ENCODE measurements at regions not wholly inside any gene's neighbourhood (a gene's known extent, or its start where the extent isn't known, plus 50 kb on each side); places are given as distances from the start of the nearest gene placed in this dataset.
"Not testable (repeated sequence)": the region's sequence is repeated elsewhere in the genome, so short reads cannot be mapped to it uniquely, and the experiment has no call there.

GRCh38 chr14:44741431-44741830, 220.3 kb downstream of the KLHL28 start:
- no peak for TF ChIP-seq Cebpa-rat (IDR thresholded peaks at IDR 0.05)
- H3K4me1 ChIP-seq, result no peaks in the 10 kb centered on the region
- no peak overlapping the region for H3K4me2 ChIP-seq
- no peak overlapping the region for H3K27ac ChIP-seq
- no peak overlapping the region for H3K4me3 ChIP-seq
- H3K9ac ChIP-seq, result no peak overlapping the region
- no peaks in the 10 kb centered on the region for H3K36me3 ChIP-seq
- H3K27me3 ChIP-seq, result no peaks in the 10 kb centered on the region
- H4K20me1 ChIP-seq, result no peaks in the 10 kb centered on the region
- peaks cover 0 to 5% (median 0%) of the 10 kb centered on the region in 11 experiments; a peak in 1 of 22 replicates for H3K9me3 ChIP-seq (replicated peaks in 1 of 11)

GRCh38 chr14:44736326-44736725, 225.4 kb downstream of the KLHL28 start:
- Histone ChIP-seq H3K27me3 (no peaks in the 10 kb centered on the region), H3K4me1 (peaks cover 0 to 4% (median 0%) of the 10 kb centered on the region in 10 experiments; a peak in 1 of 20 replicates), H3K36me3 (no peaks in the 10 kb centered on the region), H4K20me1 (no peaks in the 10 kb centered on the region), H3K4me3 (no peak overlapping the region), H3K9me3 (replicated peaks in 1 of 11) (no peaks in the 10 kb centered on the region), H3K27ac (no peak overlapping the region), H3K9ac (no peak overlapping the region), H3K4me2 (no peak overlapping the region)
- no peak for TF ChIP-seq Cebpa-rat (IDR thresholded peaks at IDR 0.05)

- Histone ChIP-seq H3K27ac (no peak overlapping the region), H3K4me3 (no peak overlapping the region), H3K27me3 (no peaks in the 10 kb centered on the region), H3K9ac (no peak overlapping the region), H3K4me1 (peaks cover 0 to 4% (median 0%) of the 10 kb centered on the region in 10 experiments; a peak in 1 of 20 replicates), H4K20me1 (no peaks in the 10 kb centered on the region), H3K4me2 (no peak overlapping the region), H3K36me3 (no peaks in the 10 kb centered on the region), H3K9me3 (replicated peaks in 1 of 11) (no peaks in the 10 kb centered on the region)
- no peak for TF ChIP-seq Cebpa-rat (IDR thresholded peaks at IDR 0.05)
These were observed 225.1 kb upstream of the FSCB start for GRCh38 chr14:44732144-44732543.

- Histone ChIP-seq H3K9me3 (replicated peaks in 1 of 11) (no peaks in the 10 kb centered on the region), H3K9ac (no peak overlapping the region), H3K4me3 (no peak overlapping the region), H4K20me1 (no peaks in the 10 kb centered on the region), H3K36me3 (no peaks in the 10 kb centered on the region), H3K4me2 (no peak overlapping the region), H3K27me3 (no peaks in the 10 kb centered on the region), H3K27ac (no peak overlapping the region), H3K4me1 (peaks cover 0 to 4% (median 0%) of the 10 kb centered on the region in 10 experiments; a peak in 1 of 20 replicates)
- TF ChIP-seq Cebpa-rat (IDR thresholded peaks at IDR 0.05), result no peak
These were observed 223.8 kb upstream of the FSCB start for GRCh38 chr14:44730860-44731259.

- not testable (repeated sequence) for H3K9ac ChIP-seq, H3K4me2 ChIP-seq, H3K27ac ChIP-seq, H3K27me3 ChIP-seq, H3K4me3 ChIP-seq, H3K4me1 ChIP-seq, H3K36me3 ChIP-seq, H4K20me1 ChIP-seq
- H3K9me3 ChIP-seq (replicated peaks in 1 of 11), result peaks cover 23 to 33% (median 28%) of the 10 kb centered on the region in 11 experiments
These were observed 214.3 kb upstream of the FSCB start for GRCh38 chr14:44721395-44721794.

- Histone ChIP-seq H3K4me3 (no peak overlapping the region), H3K36me3 (no peaks in the 10 kb centered on the region), H3K4me2 (no peak overlapping the region), H3K9ac (no peak overlapping the region), H3K9me3 (replicated peaks in 1 of 11) (peaks cover 23 to 33% (median 28%) of the 10 kb centered on the region in 11 experiments), H3K27me3 (no peaks in the 10 kb centered on the region), H3K4me1 (no peaks in the 10 kb centered on the region), H4K20me1 (no peaks in the 10 kb centered on the region), H3K27ac (no peak overlapping the region)
- no peak for TF ChIP-seq Cebpa-rat (IDR thresholded peaks at IDR 0.05)
These were observed 213.6 kb upstream of the FSCB start for GRCh38 chr14:44720707-44721106.

- no peak for TF ChIP-seq Cebpa-rat (IDR thresholded peaks at IDR 0.05)
- H3K27me3 ChIP-seq, result no peaks in the 10 kb centered on the region
These were observed 205.1 kb upstream of the FSCB start for GRCh38 chr14:44712024-44712815.

GRCh38 chr14:44701563-44702263, 194.6 kb upstream of the FSCB start:
- no peak overlapping the region for H3K4me2 ChIP-seq
- no peak overlapping the region for H3K4me3 ChIP-seq
- no peak overlapping the region for H3K27ac ChIP-seq
- H3K27me3 ChIP-seq, result no peaks in the 10 kb centered on the region
- H3K9ac ChIP-seq, result no peak overlapping the region
- H3K4me1 ChIP-seq, result no peaks in the 10 kb centered on the region
- H3K36me3 ChIP-seq, result no peaks in the 10 kb centered on the region
- H4K20me1 ChIP-seq, result no peaks in the 10 kb centered on the region
- H3K9me3 ChIP-seq (replicated peaks in 1 of 11), result peaks cover 0 to 10% (median 0%) of the 10 kb centered on the region in 11 experiments; a peak in 2 of 22 replicates
- no peak for TF ChIP-seq Cebpa-rat (IDR thresholded peaks at IDR 0.05)

More at GRCh38 chr14:44712024-44712815, 205.1 kb upstream of the FSCB start:
- H3K9me3 ChIP-seq (replicated peaks in 1 of 11), result peaks cover 0 to 5% (median 0%) of the 10 kb centered on the region in 11 experiments; a peak in 3 of 22 replicates
- no peaks in the 10 kb centered on the region for H4K20me1 ChIP-seq
- H3K27ac ChIP-seq, result no peak overlapping the region
- H3K4me3 ChIP-seq, result no peak overlapping the region
- H3K36me3 ChIP-seq, result no peaks in the 10 kb centered on the region
- H3K4me1 ChIP-seq, result no peaks in the 10 kb centered on the region
- H3K4me2 ChIP-seq, result no peak overlapping the region
- H3K9ac ChIP-seq, result no peak overlapping the region

- Histone ChIP-seq H3K4me1 (no peaks in the 10 kb centered on the region), H3K4me3 (no peak overlapping the region), H3K27me3 (no peaks in the 10 kb centered on the region), H3K9ac (no peak overlapping the region), H4K20me1 (no peaks in the 10 kb centered on the region), H3K27ac (no peak overlapping the region), H3K9me3 (replicated peaks in 1 of 11) (peaks cover 0 to 10% (median 0%) of the 10 kb centered on the region in 11 experiments; a peak in 2 of 22 replicates), H3K36me3 (no peaks in the 10 kb centered on the region), H3K4me2 (no peak overlapping the region)
- no peak for TF ChIP-seq Cebpa-rat (IDR thresholded peaks at IDR 0.05)
These were observed 193.6 kb upstream of the FSCB start for GRCh38 chr14:44700694-44701093.

Data from BLaER1 treated with 17β-estradiol and CSF1 and Interleukin-3, amounts not matched to agents 10 nM and 100 nM (cell line).